ENCODE measurements at regions not wholly inside any gene's neighbourhood (a gene's known extent, or its start where the extent isn't known, plus 50 kb on each side); places are given as distances from the start of the nearest gene placed in this dataset.
"Not testable (repeated sequence)": the region's sequence is repeated elsewhere in the genome, so short reads cannot be mapped to it uniquely, and the experiment has no call there.

- POLR2A ChIA-PET (ENCODE audit: low non-redundant PET): no interaction called here
- no peak for DNase-seq (ENCODE audit: low spot score)
These were observed 392.3 kb downstream of the TMEM121 start for GRCh38 chr14:105918496-105919262.

GRCh38 chr14:105919458-105920150 is 393.2 kb downstream of the TMEM121 start:
- ChIA-PET CTCF (no interaction called here), POLR2A (ENCODE audit: low non-redundant PET) (no interaction called here)
- DNase-seq (ENCODE audit: low spot score): no peak
- TF ChIP-seq CTCF (conservative IDR thresholded peaks at IDR 0.05; ENCODE audit: low read depth): no peak
- H3K27ac ChIP-seq: no peak overlapping the region

More at GRCh38 chr14:105918496-105919262, 392.3 kb downstream of the TMEM121 start:
- no peak for TF ChIP-seq CTCF (conservative IDR thresholded peaks at IDR 0.05; ENCODE audit: low read depth)
- CTCF ChIA-PET: no interaction called here
- no peak overlapping the region for H3K27ac ChIP-seq

- POLR2A ChIA-PET (ENCODE audit: low non-redundant PET); CTCF ChIA-PET; DNase-seq (ENCODE audit: low spot score); H3K27ac ChIP-seq: not testable (repeated sequence)
These were observed 393.8 kb downstream of the TMEM121 start for GRCh38 chr14:105920151-105920700.

- DNase-seq (ENCODE audit: low spot score); POLR2A ChIA-PET (ENCODE audit: low non-redundant PET); CTCF ChIA-PET; H3K27ac ChIP-seq: not testable (repeated sequence)
These were observed 394.7 kb downstream of the TMEM121 start for GRCh38 chr14:105920803-105921755.

- H3K27ac ChIP-seq; CTCF ChIA-PET; POLR2A ChIA-PET (ENCODE audit: low non-redundant PET); DNase-seq (ENCODE audit: low spot score): not testable (repeated sequence)
These were observed 395.4 kb downstream of the TMEM121 start for GRCh38 chr14:105921781-105922180.

GRCh38 chr14:105923520-105924191 is 397.3 kb downstream of the TMEM121 start:
- H3K27ac ChIP-seq; DNase-seq (ENCODE audit: low spot score); POLR2A ChIA-PET (ENCODE audit: low non-redundant PET): not testable (repeated sequence)
- CTCF ChIA-PET: interaction anchor here (0.7 kb wide), 1 partner anchor 277 kb away, joined by 3 read pairs; no protein-coding TSS in a partner anchor

- TF ChIP-seq CTCF (conservative IDR thresholded peaks at IDR 0.05; ENCODE audit: low read depth): no peak
- POLR2A ChIA-PET (ENCODE audit: low non-redundant PET): no interaction called here
- DNase-seq (ENCODE audit: low spot score): no peak
- no peak overlapping the region for H3K27ac ChIP-seq
- CTCF ChIA-PET: no interaction called here
These were observed 398.7 kb downstream of the TMEM121 start for GRCh38 chr14:105924951-105925591.
